BLaER1 treated with 17β-estradiol and CSF1 and Interleukin-3, amounts not matched to agents 10 nM and 100 nM (cell line): ENCODE measurements at regions not wholly inside any gene's neighbourhood (a gene's known extent, or its start where the extent isn't known, plus 50 kb on each side); places are given as distances from the start of the nearest gene placed in this dataset.

Experiments used
- H3K27ac ChIP-seq, 11 experiments: shearing (Covaris generic); formaldehyde crosslinking; 2 replicates each; pipeline ENCODE4 v1.8.1; 2022
- H3K27me3 ChIP-seq, 11 experiments: shearing (Covaris generic); formaldehyde crosslinking; 2 replicates each; pipeline ENCODE4 v1.8.1; 2022
- H3K36me3 ChIP-seq, 11 experiments: shearing (Covaris generic); formaldehyde crosslinking; 2 replicates each; pipeline ENCODE4 v1.8.1; 2022
- H3K4me1 ChIP-seq, 10 experiments: shearing (Covaris generic); formaldehyde crosslinking; 2 replicates each; pipeline ENCODE4 v1.8.1; 2022
- H3K4me2 ChIP-seq, 11 experiments: shearing (Covaris generic); formaldehyde crosslinking; 2 replicates each; pipeline ENCODE4 v1.8.1; 2022
- H3K4me3 ChIP-seq, 10 experiments: shearing (Covaris generic); formaldehyde crosslinking; 2 replicates each; pipeline ENCODE4 v1.8.1; 2022
- H3K9ac ChIP-seq, 11 experiments: shearing (Covaris generic); formaldehyde crosslinking; 2 replicates each; pipeline ENCODE4 v1.8.1; 2022
- H3K9me3 ChIP-seq, 11 experiments: shearing (Covaris generic); formaldehyde crosslinking; replicated peaks in 1 of 11; 2 replicates each; pipeline ENCODE4 v1.8.1; 2022
- H4K20me1 ChIP-seq, 11 experiments: shearing (Covaris generic); formaldehyde crosslinking; 2 replicates each; pipeline ENCODE4 v1.8.1; 2022
- Cebpa-rat ChIP-seq, 11 experiments: shearing (Covaris generic); IDR thresholded peaks; 2 replicates each; pipeline ENCODE4 v1.8.1; 2022

DNA sequence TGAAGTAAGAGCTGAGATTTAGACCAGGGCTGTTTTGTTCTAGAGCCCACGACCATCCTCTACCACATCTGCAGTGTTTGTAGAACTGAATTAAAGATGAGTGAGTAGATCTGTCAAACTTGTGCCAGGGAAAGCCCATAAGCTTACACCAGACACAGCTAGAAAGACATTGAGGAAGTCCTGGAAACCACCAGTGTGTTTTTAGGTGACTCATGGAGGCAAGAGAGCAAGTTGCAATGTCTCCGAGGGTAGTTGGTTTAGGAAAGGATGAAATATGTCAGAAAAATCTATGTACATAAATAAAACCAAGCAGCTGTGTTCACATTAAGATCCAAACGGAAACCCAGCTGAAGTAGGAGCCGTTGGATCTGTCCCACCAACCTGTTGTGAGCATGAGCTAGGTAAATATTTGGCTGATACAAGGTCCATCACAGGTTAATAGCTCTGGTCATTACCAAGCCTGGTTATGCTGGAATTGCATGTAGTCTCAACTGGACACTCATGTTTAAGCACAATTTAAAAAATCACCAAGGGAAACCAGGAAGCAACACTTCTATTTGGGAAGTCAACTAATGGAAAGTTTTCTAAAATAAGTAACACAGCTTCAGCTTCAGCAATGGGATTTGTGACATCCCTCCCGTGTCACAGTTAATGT, 49.9 kb upstream of the PLEKHG3 start:
- Histone ChIP-seq H3K27me3 (no peaks in the 10 kb centered on the region), H3K9me3 (peaks cover 6 to 13% (median 9%) of the 10 kb centered on the region in 11 experiments; a peak in 20 of 22 replicates), H3K4me3 (no peak overlapping the region), H3K4me2 (peak overlapping the region; percentile 42 to 85 (median 64)), H3K36me3 (no peaks in the 10 kb centered on the region), H3K9ac (peak overlapping the region in 3 of 11 experiments; percentile 12 to 26 (median 13); a peak in 2 of 22 replicates), H4K20me1 (no peaks in the 10 kb centered on the region), H3K4me1 (peaks cover 26 to 48% (median 39%) of the 10 kb centered on the region in 10 experiments), H3K27ac (peak overlapping the region in 10 of 11 experiments; percentile 47 to 65 (median 56); a peak in 20 of 22 replicates)
- no peak; a peak in 1 of 22 replicates for TF ChIP-seq Cebpa-rat (IDR thresholded peaks at IDR 0.05)
